HEK293 (cell line): ENCODE measurements at regions not wholly inside any gene's neighbourhood (a gene's known extent, or its start where the extent isn't known, plus 50 kb on each side); places are given as distances from the start of the nearest gene placed in this dataset.

ENCODE experiments used
- GLIS1 ChIP-seq: fragments of 450-650 bp; formaldehyde crosslinking; IDR thresholded peaks from 2 replicates; pipeline ENCODE4 v1.5.1; 2016; ENCODE audit warnings: missing biosample characterization, missing genetic modification characterization
- HOXA7 ChIP-seq: sonication (generic); formaldehyde crosslinking; IDR thresholded peaks from 2 replicates; pipeline ENCODE4 v1.8.1; 2022; ENCODE audit warnings: missing genetic modification reagents, borderline replicate concordance
- PRDM2 ChIP-seq: fragments of 450-650 bp; formaldehyde crosslinking; IDR thresholded peaks from 2 replicates; pipeline ENCODE4 v1.5.1; 2016; ENCODE audit warnings: missing biosample characterization, missing genetic modification characterization, borderline replicate concordance
- SETDB1 ChIP-seq: IDR thresholded peaks from one replicate; pipeline ENCODE4 v1.6.1; 2017; ENCODE audit warnings: mild to moderate bottlenecking, low read length, moderate library complexity, mixed read lengths; ENCODE audit not compliant: insufficient read length
- TSHZ1 ChIP-seq: fragments of 450-650 bp; formaldehyde crosslinking; IDR thresholded peaks from 2 replicates; pipeline ENCODE4 v1.5.1; 2016; ENCODE audit warnings: missing biosample characterization, missing genetic modification characterization, borderline replicate concordance
- ZBTB20 ChIP-seq: fragments of 450-650 bp; formaldehyde crosslinking; IDR thresholded peaks from 2 replicates; pipeline ENCODE4 v1.5.1; 2016; ENCODE audit warnings: missing biosample characterization, missing genetic modification characterization
- ZFP37 ChIP-seq: fragments of 450-650 bp; formaldehyde crosslinking; IDR thresholded peaks from 2 replicates; pipeline ENCODE4 v1.5.1; 2016; ENCODE audit warnings: missing biosample characterization, missing genetic modification characterization
- ZFP41 ChIP-seq: fragments of 450-650 bp; formaldehyde crosslinking; IDR thresholded peaks from 2 replicates; pipeline ENCODE4 v1.5.1; 2016; ENCODE audit warnings: missing biosample characterization, missing genetic modification characterization, borderline replicate concordance
- ZNF155 ChIP-seq: fragments of 450-650 bp; formaldehyde crosslinking; IDR thresholded peaks from 2 replicates; pipeline ENCODE4 v1.5.1; 2016; ENCODE audit warnings: missing biosample characterization, missing genetic modification characterization
- ZNF202 ChIP-seq: fragments of 450-650 bp; formaldehyde crosslinking; IDR thresholded peaks from 2 replicates; pipeline ENCODE4 v1.5.1; 2016; ENCODE audit warnings: missing biosample characterization, missing genetic modification characterization, borderline replicate concordance
- ZNF221 ChIP-seq: fragments of 450-650 bp; formaldehyde crosslinking; IDR thresholded peaks from 2 replicates; pipeline ENCODE4 v1.5.1; 2017; ENCODE audit warnings: missing biosample characterization, missing genetic modification characterization, borderline replicate concordance
- ZNF24 ChIP-seq: fragments of 450-650 bp; formaldehyde crosslinking; IDR thresholded peaks from 2 replicates; pipeline ENCODE4 v1.5.1; 2016; ENCODE audit warnings: missing biosample characterization, missing genetic modification characterization
- ZNF292 ChIP-seq: fragments of 450-650 bp; formaldehyde crosslinking; IDR thresholded peaks from 2 replicates; pipeline ENCODE4 v1.5.1; 2016; ENCODE audit warnings: low read depth, missing biosample characterization, missing genetic modification characterization, borderline replicate concordance
- ZNF302 ChIP-seq: fragments of 450-650 bp; formaldehyde crosslinking; IDR thresholded peaks from 2 replicates; pipeline ENCODE4 v1.5.1; 2016; ENCODE audit warnings: missing biosample characterization, missing genetic modification characterization, low read depth
- ZNF558 ChIP-seq: fragments of 450-650 bp; formaldehyde crosslinking; IDR thresholded peaks from 2 replicates; pipeline ENCODE4 v1.5.1; 2016; ENCODE audit warnings: missing biosample characterization, missing genetic modification characterization
- ZNF596 ChIP-seq: fragments of 450-650 bp; IDR thresholded peaks from 2 replicates; pipeline ENCODE4 v1.5.0; 2018; ENCODE audit warnings: missing biosample characterization, mild to moderate bottlenecking, missing genetic modification characterization, moderate library complexity
- ZNF629 ChIP-seq: fragments of 450-650 bp; formaldehyde crosslinking; IDR thresholded peaks from 2 replicates; pipeline ENCODE4 v1.5.1; 2017; ENCODE audit warnings: missing biosample characterization, missing genetic modification characterization
- ZNF777 ChIP-seq: fragments of 450-650 bp; formaldehyde crosslinking; IDR thresholded peaks from 2 replicates; pipeline ENCODE4 v1.5.1; 2017; ENCODE audit warnings: missing biosample characterization, missing genetic modification characterization, borderline replicate concordance
- ZSCAN30 ChIP-seq: fragments of 450-650 bp; IDR thresholded peaks from 2 replicates; pipeline ENCODE4 v1.5.1; 2018; ENCODE audit warnings: missing biosample characterization, mild to moderate bottlenecking, missing genetic modification characterization, moderate library complexity
- TF ChIP-seq, protein P1 (sequence below): fragments of 450-650 bp; formaldehyde crosslinking; IDR thresholded peaks from 2 replicates; pipeline ENCODE4 v1.5.1; 2016; ENCODE audit warnings: missing biosample characterization, missing genetic modification characterization
- TF ChIP-seq, protein P2 (sequence below): fragments of 450-650 bp; IDR thresholded peaks from 2 replicates; pipeline ENCODE4 v1.5.1; 2018; ENCODE audit warnings: missing biosample characterization, mild to moderate bottlenecking, missing genetic modification characterization
- TF ChIP-seq, protein P3 (sequence below): sonication (generic); formaldehyde crosslinking; IDR thresholded peaks from 2 replicates; pipeline ENCODE4 v1.8.1; 2022; ENCODE audit warnings: mild to moderate bottlenecking, moderate library complexity, missing genetic modification reagents
- TF ChIP-seq, protein P4 (sequence below): fragments of 450-650 bp; formaldehyde crosslinking; IDR thresholded peaks from 2 replicates; pipeline ENCODE4 v1.5.1; 2017; ENCODE audit warnings: missing biosample characterization, missing genetic modification characterization

DNA sequence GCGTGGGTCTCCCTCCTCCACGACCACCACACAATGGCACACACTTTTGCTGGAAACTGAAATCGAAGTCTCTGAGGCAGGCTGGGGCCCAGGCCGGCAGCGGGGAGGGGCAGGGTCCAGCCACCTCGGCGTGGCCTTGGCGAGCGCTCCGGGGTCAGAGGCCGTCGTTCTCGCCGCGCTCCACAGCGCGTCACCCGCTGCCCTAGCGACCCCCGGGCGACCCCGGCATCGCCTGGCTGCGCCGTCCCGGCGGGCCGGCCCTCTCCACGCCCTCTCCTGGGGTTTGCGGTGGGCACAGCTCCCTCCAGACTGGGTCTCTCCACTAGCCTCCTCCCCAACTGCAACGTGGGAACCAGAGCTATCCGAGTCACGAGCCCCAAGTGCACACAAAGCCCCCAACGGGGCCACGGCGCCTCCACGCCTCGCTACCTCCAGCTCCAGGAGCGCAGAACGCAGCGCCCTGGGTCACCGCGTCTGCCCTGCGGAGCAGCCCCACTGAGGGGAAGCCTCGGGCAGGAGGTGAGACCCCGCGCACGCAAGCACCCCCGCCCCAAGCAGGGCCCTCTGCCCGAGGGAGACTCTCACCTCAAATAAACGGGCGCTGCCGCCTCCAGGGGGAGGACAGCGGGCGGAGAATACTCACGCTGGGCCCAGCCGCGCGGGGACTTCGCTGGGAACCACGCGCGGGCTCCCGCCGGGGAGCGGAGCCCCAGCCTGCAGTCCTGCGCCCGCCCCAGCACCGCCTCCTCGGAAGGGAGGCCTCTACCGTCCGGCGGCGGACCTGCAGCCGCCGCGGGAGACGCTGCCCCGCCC is 134.0 kb upstream of the BARHL2 start (continued):
- TF ChIP-seq PRDM2 (tag by site-specific recombination) (no peak), ZBTB20 (tag by site-specific recombination) (peak; percentile 78), ZFP41 (tag by site-specific recombination) (no peak), ZNF558 (no peak), ZNF155 (tag by site-specific recombination) (no peak), ZNF24 (tag by site-specific recombination) (no peak), ZNF302 (tag by site-specific recombination) (no peak), TSHZ1 (no peak), ZSCAN30 (tag by site-specific recombination) (peak; percentile 66; the same call in 1 of the 2 replicates), ZNF202 (tag by site-specific recombination) (no peak), GLIS1 (peak; percentile 16; the same call in 1 of the 2 replicates), ZFP37 (tag by site-specific recombination) (peak; percentile 66; the same call in 1 of the 2 replicates), ZNF292 (no peak), ZNF596 (tag by site-specific recombination) (0 out of 2 replicates have a peak, but pooled peaks have one; percentile 20), ZNF221 (no peak), HOXA7 (CRISPR knock-in tag) (no peak), ZNF629 (tag by site-specific recombination) (no peak), SETDB1 (no peak), ZNF777 (tag by site-specific recombination) (peak; percentile 88; the same call in 1 of the 2 replicates)
- TF ChIP-seq, protein P1, sequence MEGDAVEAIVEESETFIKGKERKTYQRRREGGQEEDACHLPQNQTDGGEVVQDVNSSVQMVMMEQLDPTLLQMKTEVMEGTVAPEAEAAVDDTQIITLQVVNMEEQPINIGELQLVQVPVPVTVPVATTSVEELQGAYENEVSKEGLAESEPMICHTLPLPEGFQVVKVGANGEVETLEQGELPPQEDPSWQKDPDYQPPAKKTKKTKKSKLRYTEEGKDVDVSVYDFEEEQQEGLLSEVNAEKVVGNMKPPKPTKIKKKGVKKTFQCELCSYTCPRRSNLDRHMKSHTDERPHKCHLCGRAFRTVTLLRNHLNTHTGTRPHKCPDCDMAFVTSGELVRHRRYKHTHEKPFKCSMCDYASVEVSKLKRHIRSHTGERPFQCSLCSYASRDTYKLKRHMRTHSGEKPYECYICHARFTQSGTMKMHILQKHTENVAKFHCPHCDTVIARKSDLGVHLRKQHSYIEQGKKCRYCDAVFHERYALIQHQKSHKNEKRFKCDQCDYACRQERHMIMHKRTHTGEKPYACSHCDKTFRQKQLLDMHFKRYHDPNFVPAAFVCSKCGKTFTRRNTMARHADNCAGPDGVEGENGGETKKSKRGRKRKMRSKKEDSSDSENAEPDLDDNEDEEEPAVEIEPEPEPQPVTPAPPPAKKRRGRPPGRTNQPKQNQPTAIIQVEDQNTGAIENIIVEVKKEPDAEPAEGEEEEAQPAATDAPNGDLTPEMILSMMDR = peak; percentile 82
- TF ChIP-seq, protein P2, sequence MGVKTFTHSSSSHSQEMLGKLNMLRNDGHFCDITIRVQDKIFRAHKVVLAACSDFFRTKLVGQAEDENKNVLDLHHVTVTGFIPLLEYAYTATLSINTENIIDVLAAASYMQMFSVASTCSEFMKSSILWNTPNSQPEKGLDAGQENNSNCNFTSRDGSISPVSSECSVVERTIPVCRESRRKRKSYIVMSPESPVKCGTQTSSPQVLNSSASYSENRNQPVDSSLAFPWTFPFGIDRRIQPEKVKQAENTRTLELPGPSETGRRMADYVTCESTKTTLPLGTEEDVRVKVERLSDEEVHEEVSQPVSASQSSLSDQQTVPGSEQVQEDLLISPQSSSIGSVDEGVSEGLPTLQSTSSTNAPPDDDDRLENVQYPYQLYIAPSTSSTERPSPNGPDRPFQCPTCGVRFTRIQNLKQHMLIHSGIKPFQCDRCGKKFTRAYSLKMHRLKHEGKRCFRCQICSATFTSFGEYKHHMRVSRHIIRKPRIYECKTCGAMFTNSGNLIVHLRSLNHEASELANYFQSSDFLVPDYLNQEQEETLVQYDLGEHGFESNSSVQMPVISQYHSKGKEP (tag by site-specific recombination) = peak; percentile 31; the same call in 1 of the 2 replicates
- TF ChIP-seq, protein P3, sequence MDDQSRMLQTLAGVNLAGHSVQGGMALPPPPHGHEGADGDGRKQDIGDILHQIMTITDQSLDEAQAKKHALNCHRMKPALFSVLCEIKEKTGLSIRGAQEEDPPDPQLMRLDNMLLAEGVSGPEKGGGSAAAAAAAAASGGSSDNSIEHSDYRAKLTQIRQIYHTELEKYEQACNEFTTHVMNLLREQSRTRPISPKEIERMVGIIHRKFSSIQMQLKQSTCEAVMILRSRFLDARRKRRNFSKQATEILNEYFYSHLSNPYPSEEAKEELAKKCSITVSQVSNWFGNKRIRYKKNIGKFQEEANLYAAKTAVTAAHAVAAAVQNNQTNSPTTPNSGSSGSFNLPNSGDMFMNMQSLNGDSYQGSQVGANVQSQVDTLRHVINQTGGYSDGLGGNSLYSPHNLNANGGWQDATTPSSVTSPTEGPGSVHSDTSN (CRISPR knock-in tag) = peak; percentile 47; the same call in 1 of the 2 replicates
- TF ChIP-seq, protein P4, sequence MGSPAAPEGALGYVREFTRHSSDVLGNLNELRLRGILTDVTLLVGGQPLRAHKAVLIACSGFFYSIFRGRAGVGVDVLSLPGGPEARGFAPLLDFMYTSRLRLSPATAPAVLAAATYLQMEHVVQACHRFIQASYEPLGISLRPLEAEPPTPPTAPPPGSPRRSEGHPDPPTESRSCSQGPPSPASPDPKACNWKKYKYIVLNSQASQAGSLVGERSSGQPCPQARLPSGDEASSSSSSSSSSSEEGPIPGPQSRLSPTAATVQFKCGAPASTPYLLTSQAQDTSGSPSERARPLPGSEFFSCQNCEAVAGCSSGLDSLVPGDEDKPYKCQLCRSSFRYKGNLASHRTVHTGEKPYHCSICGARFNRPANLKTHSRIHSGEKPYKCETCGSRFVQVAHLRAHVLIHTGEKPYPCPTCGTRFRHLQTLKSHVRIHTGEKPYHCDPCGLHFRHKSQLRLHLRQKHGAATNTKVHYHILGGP = no peak
